CD4-positive, alpha-beta T cell treated with Interleukin-10 for 1 hour (primary cell): ENCODE measurements at regions not wholly inside any gene's neighbourhood (a gene's known extent, or its start where the extent isn't known, plus 50 kb on each side); places are given as distances from the start of the nearest gene placed in this dataset.
A peak's percentile ranks its signal among the peaks of the same experiment; 100 is the strongest.
"Not testable (repeated sequence)": the region's sequence is repeated elsewhere in the genome, so short reads cannot be mapped to it uniquely, and the experiment has no call there.

Experiments used
- DNase-seq: peaks from one replicate; pipeline ENCODE4 v3.0.0-alpha.2; 2020

DNA sequence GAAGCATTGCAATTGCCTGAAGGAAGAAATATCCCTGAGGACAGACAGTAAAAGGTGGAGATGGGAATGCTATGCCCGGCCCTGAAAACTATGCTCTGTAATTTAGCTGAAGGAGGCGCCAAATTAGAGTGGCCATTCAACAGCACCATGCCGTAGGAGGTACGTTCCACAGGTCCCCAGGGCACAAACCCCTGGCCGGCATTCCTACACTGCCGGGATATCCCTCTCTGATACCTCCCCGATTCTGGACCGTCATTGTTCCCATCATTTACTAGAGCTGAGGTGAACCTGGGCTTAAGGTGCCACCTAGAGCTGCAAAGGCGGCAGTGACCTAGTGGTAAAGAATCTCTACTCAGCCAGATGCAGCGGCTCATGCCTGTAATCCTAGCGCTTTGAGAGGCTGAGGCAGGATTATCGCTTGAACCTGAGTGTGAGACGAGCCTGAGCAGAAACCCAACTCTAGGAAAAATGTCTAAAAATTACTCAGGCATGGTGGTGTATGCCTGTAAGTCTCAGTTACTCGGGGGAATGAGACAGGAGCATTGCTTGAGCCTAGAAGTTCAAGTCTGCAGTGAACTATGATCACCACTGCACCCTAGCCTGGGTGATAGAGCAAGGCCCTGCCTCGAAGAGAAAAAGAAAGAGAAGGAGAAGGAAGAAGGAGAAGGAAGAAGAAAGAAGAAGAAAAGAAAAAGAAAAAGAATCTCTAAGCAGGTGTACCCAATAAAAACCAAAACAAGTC is 53.0 kb upstream of the TNKS2 start:
- DNase-seq: no peak

DNA sequence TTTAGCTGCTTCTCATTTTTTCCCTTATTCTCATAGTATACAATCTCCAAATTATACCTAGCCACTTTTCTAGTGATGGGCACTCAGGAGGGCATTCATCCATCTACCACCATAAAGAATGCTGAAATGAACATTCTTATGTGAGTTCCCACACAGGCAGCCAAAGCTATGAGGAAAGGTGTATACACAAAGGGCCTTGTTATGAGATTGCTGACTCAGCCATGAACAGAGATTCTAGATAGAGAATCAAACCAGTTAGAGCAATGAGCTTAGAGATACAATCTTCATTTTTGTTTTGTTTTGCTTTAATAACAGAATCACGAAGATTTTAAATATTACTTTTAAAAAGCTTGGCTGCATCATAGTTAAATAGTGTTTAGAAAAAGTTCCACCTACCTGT is 54.8 kb upstream of the TNKS2 start:
- no peak for DNase-seq

DNA sequence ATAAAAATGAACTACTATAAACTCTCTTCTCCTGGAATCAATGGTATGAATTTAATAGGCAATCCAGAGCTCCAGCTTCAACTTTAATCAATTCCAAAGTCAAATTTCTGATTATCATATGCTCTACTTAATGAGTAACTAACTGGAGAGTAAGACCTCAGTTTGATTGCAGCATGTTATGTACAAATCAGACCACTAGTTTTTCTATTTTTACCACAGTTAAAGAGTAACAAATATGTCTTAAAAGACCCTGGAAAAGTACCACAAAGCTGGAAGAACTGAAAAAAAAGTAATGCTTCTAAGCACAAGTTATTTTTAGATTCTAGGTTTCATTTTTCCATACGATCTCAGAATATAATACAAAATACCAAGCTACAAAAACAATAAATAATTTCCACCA is 56.0 kb upstream of the TNKS2 start:
- DNase-seq: no peak

DNA sequence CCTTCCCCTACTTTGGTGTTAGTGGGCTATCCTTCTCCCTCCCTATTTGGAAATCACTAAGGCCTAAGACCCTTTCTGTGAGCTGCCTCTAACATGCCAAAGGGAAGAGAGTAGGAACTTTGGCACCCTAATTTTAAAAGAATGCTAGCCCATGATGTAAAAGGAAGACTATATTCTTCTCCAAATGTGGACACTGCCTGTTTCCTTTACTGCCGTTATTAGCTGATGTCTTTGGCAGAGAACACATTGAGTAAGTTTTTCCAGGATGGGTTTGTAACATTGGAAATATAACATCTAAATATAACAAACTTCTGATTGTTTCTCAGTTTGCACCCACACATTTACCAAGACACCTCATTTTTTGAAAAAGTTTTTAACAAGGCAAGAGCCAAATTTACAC is 56.9 kb upstream of the TNKS2 start:
- DNase-seq: no peak

DNA sequence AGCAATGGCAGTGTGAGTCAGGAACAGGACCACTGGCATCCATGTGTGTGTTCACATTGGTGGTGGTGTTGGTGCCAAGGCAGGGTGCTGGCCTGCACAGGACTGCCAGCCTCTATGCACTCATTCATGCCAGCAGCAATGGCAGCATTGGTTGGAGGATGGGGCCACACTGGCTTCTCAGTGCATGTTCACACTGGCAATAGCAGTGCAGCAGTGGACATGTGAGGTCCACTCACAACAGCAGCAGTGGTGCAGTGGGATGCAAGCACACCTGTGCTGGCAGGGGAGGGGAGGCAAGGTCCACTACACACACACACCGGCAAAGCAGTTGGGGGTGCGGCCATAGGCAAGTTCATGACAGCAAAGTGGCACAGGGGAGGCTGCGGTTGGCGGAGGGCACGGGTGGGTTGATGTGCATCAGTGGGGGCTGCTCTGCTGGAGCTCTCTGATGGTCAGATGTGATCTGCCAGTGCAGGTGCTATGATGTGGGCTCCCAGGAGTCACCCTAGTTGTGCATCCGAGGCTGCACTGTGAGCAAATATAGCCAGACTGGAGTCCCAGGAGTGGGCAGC is 57.8 kb upstream of the TNKS2 start:
- DNase-seq: no peak

DNA sequence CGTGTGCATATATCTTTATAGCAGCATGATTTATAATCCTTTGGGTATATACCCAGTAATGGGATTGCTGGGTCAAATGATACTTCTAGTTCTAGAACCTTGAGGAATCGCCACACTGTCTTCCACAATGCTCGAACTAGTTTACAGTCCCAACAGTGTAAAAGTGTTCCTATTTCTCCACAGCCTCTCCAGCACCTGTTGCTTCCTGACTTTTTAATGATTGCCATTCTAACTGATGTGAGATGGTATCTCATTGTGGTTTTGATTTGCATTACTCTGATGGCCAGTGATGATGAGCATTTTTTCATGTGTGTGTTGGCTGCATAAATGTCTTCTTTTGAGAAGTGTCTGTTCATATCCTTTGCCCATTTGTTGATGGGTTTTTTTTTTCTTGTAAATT is 66.0 kb upstream of the TNKS2 start:
- DNase-seq: not testable (repeated sequence)

DNA sequence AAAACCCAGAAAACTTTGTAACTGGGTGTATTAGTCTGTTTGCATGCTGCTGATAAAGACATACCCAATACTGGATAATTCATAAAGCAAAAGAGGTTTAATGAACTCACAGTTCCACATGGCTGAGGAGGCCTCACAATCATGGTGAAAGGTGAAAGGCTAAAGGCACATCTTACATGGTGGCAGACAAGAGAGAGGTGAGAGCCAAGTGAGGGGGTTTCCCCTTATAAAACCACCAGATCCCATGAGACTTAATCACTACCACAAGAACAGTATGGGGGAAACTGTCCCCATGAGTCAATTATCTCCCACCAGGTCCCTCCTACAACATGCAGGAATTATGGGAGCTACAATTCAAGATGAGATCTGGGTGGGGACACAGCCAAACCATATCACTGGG is 68.9 kb upstream of the TNKS2 start:
- DNase-seq: not testable (repeated sequence)

DNA sequence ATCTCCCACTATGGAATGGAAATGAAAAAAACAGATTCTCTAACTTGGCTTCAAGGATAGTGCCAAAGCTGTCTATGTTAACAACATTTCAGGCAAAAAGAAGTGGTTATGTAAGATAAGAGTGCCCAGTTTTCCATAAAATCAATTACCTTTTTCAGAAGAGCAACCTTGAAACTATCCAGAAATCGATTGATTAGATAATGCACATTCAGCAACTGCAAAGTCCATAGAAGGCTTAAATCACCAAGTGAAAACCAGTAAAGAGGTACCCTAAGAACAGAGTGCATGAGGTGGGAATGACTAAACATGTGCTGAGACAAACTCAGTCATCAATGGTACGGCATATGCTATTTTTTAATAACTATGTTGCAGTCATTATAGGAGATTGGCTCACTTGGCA is 71.9 kb upstream of the TNKS2 start:
- DNase-seq: no peak

DNA sequence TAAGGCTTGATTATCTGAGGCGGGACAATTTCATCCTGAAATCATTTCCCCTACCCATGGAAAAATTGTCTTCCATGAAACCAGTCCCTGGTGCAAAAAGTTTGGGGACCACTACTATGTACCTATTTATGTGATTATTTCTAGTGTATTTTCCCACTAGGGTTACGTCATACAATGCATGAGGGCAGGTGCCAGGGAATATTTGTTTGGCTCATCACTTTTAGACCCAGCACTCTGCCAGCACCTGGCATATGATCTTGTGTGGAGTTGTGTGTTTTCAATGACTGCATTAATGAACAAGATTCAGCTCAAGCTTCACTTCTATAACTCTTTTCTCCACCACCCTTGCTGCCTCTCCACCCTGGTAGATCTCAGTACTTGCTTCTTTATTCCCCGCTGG is 73.3 kb upstream of the TNKS2 start:
- DNase-seq: no peak

DNA sequence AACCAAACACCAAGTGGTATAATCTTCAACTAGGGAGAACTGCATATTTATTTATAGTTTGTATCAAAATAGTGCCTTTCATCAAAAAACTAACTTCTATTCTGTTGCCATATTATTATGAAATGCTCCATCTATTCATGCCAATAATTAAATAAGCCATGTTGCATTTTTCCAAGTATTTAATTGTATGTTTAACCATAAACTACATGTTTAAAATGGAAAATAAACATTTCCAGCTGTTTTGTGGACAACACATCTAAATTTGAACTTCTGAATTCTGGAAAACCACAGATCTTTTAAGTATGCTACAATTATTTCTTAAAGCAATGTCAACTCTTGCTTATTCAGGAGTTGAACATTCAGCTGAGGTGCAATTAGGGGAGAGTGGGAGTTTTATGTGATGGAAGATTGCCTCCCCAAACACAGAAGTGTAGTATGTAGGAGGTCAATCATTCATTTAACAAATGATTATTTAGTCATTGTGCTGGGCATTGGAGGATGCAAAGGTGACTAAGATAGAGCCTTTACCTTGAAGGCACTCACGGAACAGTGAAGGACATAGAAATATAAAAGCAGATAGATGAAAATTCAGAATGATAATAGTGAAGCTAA is 80.7 kb upstream of the PPP1R3C start:
- DNase-seq: no peak

DNA sequence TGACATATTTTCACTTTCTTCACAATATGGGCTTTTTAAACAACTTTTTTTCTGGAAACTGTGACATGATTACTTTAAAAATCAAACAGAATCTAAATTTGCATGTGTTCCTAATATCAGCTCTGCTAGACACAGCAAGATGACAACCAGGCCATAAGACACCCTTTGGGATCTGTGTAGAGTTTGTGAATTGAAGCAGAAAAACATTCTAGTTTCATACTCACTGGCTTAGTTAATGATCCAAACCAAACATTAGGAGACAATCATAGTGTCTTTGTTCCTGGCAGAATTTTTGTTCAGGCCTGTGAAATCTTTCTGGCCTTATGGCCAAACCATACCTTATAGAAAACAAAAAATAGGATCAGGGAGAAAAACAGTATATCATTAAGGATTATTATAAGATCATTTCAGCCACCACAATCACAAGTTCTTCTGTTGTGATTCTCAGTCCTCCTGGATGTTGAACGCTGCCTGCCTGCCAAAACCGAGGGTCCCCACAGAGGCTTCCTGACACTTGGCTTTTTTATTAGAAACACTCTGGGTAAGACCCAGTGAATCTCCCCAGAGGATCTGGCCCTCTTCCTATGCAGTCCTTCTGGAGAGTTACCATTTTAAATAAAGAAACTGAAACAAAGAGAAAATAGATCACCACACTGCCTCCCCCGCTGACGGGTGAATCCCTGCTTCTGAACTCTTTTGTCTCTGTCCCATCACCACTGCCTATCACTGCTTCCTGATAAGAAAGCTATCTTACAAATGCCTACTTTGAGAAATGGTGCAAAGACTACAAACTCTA is 79.2 kb upstream of the PPP1R3C start:
- DNase-seq: no peak

DNA sequence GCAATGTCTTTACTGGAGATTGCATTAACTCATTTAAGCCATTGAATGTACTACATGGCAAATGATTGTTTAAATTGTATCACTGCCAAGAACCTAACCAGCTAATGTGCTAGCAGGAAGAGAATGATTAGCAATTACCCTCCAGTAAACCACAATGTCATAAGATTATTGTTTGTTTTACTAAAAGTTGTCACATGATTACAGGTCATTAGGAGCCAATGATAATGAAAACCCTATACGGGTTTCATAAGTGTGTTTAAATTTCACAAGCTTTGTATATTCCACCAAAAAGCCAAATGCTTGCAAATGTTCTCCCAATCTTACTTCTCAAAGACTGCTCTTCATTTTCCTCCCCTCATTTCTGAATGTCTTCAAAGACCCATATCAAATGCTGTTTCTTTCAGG is 76.5 kb upstream of the PPP1R3C start:
- no peak for DNase-seq

DNA sequence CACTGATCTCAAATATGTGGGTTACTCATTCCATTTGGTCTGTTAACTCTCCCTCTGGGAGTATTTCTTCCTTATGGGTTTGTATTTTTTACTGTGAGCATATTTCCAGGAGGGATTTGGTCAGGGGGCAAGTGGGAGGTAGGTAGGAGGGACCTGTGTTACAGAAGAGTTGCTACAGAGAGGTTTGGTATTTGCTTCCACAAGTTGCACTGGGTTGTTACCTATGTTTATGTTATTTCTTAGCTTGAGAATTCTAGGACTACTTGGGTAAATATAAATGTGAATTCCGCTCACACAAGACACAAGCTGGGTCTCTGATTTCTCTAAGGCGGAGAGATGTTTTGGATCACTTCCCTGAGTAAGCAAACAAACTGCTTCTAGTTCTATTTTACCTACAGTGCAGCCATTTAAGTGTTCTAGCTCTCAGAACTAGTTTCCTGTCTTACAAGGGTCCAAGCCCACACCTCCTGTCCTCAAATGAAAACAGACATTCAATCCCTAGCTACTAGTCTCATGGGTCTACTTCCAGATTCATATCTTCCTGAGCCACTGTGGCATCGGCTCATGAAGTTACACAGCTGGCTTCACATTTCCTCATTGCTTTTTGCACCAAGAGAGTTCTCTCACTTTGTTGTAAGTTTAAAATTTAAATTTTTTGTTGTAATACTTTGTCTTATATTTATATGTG is 75.4 kb upstream of the PPP1R3C start:
- DNase-seq: no peak

DNA sequence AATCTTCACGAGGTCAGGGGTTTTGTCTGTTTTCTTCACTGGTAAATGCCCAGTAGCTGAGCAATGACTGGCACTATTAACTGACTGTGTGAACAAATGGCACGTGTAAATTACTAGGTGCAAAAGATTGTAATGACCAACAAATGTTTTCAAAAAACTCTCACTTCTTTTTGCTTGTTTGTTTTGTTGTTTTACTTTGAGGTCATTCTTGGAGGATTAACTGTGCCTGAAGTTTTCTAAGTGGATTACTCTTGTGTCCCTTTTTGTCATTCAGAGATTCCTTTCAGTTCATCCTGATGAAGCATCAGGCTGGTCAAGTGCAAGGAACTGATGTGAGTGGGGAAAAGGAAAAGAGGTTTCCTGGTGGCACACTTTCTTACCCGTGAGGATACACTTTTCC is 74.4 kb upstream of the PPP1R3C start:
- DNase-seq: no peak

DNA sequence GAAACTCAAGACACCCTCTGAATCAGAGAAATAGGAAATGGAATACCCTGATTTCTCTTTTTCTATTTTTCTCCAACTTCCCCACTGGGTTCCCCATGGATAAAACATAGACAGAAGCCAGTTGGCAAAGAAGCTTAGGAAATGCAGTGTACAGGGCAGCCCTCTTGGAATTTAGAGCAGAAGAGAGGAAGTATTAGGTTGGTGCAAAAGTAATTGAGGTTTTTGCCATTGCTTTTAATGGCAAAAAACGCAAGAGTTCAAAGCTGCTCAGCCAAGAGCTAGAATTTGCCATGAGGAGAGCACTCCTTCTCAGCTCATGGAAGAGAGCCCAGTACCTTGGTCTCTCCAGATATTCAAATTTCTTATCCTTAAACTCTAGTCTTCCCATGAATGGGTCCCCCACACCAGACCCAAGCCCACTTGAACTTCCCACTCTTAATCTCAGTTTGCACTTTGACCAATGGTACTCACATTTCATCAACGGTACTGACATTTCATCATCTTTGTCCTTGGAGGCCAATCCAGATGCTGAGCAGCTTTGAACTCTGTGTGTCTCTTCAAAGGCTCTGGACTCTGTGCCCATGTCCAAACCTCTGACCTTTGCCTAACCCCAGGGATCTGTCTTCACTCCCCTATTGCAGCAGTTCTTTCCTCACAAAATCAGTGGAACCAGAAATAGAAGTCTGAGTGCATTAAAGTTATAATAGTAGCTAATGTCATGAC is 73.2 kb upstream of the PPP1R3C start:
- DNase-seq: no peak

DNA sequence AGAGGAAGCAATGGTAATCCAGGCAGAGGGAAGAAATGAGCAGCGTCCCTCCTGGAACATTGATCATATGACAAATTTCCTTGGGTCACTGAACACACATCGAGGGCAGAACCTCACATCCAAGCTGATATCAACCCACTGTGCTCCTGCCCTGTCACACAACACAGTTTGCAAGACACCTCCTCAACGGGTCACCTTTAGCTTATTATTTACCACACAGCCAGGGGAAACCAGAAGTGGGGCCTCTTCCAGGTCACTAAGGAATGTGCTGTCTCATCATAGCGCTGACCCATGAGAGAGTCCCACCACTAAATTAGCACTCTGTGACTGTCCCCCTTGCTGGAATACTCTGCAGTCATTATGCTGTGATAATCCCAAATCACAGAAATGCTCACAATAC is 69.7 kb upstream of the PPP1R3C start:
- no peak for DNase-seq

DNA sequence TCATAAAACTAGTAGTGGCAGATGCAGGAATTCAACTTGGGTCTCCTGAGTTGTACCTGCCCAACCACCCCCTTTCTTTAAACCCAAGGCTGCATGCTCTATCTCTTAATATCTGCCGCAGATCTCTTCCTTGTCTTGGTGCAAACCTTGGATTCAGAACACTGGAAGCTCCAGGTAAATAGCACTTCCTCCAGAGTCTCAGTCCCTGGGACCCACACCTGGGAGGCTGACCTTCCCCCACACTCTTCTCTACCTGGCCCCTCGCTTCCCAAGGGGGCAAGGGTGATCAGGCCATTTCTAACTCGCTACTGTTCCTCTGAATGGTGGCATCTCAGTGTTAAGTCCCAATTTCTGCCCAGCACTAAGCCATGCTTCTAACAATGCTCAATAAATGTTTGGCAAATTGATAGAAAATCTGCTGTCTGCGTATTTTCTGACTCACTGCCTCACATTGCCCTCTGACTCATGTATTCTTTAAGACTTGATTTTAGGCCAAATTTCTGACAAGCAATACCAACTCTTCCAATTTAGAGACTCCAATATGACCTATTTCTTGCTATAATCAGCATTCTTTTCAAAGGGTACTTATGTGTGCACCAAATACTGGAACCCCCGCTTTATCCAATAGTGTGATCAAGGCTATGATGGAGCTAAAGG is 68.0 kb upstream of the PPP1R3C start:
- DNase-seq: no peak

DNA sequence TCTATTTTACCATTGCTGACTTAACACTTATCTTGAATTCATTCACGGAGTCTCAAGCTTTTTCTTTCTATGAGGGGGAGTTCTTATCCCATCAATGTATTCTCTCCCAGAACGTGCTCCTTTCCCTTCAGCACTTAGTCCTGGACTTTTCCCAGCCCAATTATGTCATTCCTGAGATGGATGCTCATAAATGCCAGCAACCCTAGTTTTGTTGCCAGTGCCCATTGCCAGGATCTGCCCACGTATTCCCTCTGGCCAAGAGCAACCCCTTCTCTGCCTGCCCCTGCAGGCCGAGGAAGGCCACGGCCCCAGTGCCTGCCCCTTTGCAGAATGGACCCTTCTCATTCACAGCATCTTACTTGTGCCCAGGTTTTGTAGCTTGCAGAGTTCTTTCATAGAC is 67.4 kb upstream of the PPP1R3C start:
- DNase-seq: no peak

DNA sequence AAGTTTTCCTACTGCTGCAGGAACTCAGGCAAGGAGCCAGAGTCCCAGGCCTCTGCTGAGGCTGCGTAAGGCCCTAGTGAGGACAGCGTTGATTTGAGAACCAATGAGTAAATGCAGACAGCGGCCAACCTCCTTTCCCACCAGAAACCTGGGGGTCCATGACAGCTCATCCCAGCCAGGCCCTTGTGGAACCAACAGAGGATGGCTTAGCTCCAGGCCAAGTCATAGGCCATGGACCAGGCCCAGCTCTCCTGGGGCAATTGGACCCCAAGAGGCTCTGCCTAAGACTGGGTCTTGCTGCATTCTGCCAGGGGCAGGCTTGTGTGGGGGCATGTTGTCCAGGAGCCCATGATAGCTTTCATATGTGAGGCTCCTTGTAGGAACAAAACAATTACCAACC is 65.4 kb upstream of the PPP1R3C start:
- DNase-seq: no peak

DNA sequence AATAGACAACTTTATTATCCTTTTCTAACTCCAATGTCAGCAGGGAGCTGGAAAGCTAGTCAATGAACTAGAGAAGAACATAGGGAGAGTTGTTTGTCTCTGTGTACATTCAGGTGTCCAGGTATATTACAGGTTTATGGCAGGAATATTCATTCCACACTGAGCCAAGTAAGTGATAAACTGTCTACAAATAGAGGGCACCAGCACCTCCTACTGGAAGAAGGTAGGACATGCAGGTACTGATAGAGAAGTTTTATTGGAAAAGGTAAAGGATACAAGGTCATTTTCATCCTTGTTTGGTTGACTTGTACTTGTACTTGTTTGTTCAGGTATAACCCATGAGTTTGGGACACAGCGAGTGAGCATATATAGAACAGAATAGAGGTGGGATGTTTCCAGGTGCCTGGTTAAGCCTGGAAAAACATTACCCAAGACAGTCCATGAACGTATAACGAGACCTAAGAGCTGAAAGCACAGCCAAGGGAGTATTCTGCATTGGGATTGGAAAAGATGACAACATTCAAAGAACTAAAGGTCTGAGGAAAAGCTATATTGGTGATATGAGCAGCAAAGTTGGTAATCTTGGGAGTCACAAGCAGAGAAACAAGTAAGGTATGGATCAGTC is 61.4 kb upstream of the PPP1R3C start:
- peak; percentile 21 for DNase-seq

DNA sequence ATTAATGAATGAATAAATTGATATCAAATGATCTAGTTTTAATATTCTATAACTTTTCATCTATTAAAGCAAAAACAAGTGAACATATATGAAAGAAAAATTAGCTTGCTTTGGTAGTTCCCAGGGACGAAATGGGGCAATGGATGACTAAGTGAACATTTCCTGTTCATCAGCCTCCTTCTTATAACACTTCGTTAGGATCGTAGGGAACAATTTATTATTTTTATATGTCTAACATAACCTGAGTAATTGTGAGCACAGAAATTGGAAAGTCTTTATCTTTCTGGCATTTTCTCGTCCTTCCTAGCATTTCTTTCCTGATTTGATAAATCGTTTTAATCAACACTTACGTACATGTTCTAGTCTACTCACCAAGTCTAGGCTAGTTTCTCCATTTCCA is 59.1 kb upstream of the PPP1R3C start:
- no peak for DNase-seq
